Esophagus muscularis mucosa (tissue), 4 donors: ENCODE measurements at regions not wholly inside any gene's neighbourhood (a gene's known extent, or its start where the extent isn't known, plus 50 kb on each side); places are given as distances from the start of the nearest gene placed in this dataset.
A peak's percentile ranks its signal among the peaks of the same experiment; 100 is the strongest.

Experiments used
- DNase-seq: peaks from one replicate; pipeline ENCODE4 v3.0.0-alpha.2; 2017; ENCODE audit errors: extremely low spot score
- H3K27ac ChIP-seq, 4 donors: fragments of 200-600 bp; sonication (generic); replicated peaks in 1 of 4; 1 replicate in 3 of 4; 2 replicates in 1 of 4; pipeline ENCODE4 v1.5.1; 2016 to 2019; ENCODE audit warnings: mild to moderate bottlenecking in 1 of 4
- H3K27me3 ChIP-seq, 4 donors: fragments of 200-600 bp; sonication (generic); one replicate each; pipeline versions ENCODE4 v1.5.1 to v1.6.0; 2016 to 2019
- H3K36me3 ChIP-seq, 4 donors: fragments of 200-600 bp; sonication (generic); one replicate each; pipeline ENCODE4 v1.5.1; 2016 to 2019
- H3K4me1 ChIP-seq, 4 donors: fragments of 200-600 bp; sonication (generic); one replicate each; pipeline ENCODE4 v1.5.1; 2016 to 2019
- H3K4me3 ChIP-seq, 4 donors: fragments of 200-600 bp; sonication (generic); 1 replicate in 2 of 4; 2 replicates in 2 of 4; pipeline ENCODE4 v1.5.1; 2016 to 2019; ENCODE audit warnings: mild to moderate bottlenecking in 4 of 4, moderate library complexity in 1 of 4
- H3K9me3 ChIP-seq, 4 donors: fragments of 200-600 bp; sonication (generic); 1 replicate in 3 of 4; 2 replicates in 1 of 4; pipeline ENCODE4 v1.5.1; 2016 to 2019
- EP300 ChIP-seq: sonication (generic); formaldehyde crosslinking; IDR thresholded peaks from one replicate; pipeline ENCODE4 v1.6.1; 2017; ENCODE audit warnings: antibody characterized with exemption
- POLR2A ChIP-seq: fragments of 450-650 bp; IDR thresholded peaks from one replicate; pipeline ENCODE4 v1.6.1; 2017; ENCODE audit warnings: antibody characterized with exemption, moderate library complexity, mild to moderate bottlenecking, low read depth
- POLR2AphosphoS5 ChIP-seq, 2 donors: sonication (generic); formaldehyde crosslinking; IDR thresholded peaks; one replicate each; pipeline ENCODE4 v1.6.1; 2017; ENCODE audit warnings: antibody characterized with exemption in 2 of 2
- WGBS: methylation state at CpG from one replicate; pipeline ENCODE4 v1.1.5; 2018; 5-methylcytosine and 5-hydroxymethylcytosine counted together
- intact Hi-C: fragments of 100-400 bp; cut with DNase I; formaldehyde crosslinking; loops from one replicate; pipeline ENCODE4 v1.15.1; 2023
- TF ChIP-seq, protein P1 (sequence below), 3 experiments: fragments of 200-600 bp in 2 of 3; fragments of 450-650 bp in 1 of 3; sonication (generic) in 2 of 3; IDR thresholded peaks; one replicate each; pipeline ENCODE4 v1.5.1; 2017 to 2019; ENCODE audit warnings: antibody characterized with exemption in 3 of 3, mild to moderate bottlenecking in 2 of 3, moderate library complexity in 1 of 3

DNA sequence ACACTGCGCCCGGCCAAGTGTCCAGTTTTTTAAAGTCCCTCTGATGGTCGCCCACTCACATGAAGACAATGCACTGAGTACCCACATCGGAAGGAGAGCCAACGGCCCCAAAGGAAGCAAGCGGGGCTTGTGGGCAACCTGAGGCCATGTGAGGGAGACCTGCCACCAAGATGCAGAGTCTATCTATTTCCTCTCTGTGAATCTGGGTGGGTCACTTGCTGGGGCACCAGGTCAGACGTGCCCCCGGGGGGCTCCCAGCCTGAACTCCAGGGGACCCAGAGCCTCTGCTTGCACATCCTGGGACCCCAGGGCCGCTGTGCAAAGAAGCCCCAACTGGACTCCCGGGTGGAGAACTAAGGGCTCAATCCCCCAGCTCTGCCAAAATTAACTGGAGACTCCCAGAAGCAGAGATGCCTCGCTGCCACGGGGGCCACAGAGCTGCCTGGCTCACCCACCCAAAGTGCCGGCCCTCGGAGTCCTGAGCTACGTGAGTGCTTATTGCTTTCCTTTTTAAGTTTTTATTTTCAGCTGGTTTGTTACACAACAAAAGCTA, 106.4 kb downstream of the BRD1 start:
- Histone ChIP-seq H3K4me3 (no peak overlapping the region), H3K27me3 (peaks cover 0 to 68% (median 10%) of the 10 kb centered on the region in 4 donors), H3K36me3 (no peaks in the 10 kb centered on the region), H3K4me1 (peaks cover 4 to 15% (median 7%) of the 10 kb centered on the region in 4 donors), H3K9me3 (no peaks in the 10 kb centered on the region), H3K27ac (no peak overlapping the region)
- peak; percentile 78 for DNase-seq
- TF ChIP-seq POLR2A (no peak), POLR2AphosphoS5 (IDR thresholded peaks at IDR 0.05) (no peak), EP300 (no peak)
- TF ChIP-seq, protein P1, sequence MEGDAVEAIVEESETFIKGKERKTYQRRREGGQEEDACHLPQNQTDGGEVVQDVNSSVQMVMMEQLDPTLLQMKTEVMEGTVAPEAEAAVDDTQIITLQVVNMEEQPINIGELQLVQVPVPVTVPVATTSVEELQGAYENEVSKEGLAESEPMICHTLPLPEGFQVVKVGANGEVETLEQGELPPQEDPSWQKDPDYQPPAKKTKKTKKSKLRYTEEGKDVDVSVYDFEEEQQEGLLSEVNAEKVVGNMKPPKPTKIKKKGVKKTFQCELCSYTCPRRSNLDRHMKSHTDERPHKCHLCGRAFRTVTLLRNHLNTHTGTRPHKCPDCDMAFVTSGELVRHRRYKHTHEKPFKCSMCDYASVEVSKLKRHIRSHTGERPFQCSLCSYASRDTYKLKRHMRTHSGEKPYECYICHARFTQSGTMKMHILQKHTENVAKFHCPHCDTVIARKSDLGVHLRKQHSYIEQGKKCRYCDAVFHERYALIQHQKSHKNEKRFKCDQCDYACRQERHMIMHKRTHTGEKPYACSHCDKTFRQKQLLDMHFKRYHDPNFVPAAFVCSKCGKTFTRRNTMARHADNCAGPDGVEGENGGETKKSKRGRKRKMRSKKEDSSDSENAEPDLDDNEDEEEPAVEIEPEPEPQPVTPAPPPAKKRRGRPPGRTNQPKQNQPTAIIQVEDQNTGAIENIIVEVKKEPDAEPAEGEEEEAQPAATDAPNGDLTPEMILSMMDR (IDR thresholded peaks at IDR 0.05): no peak
- intact Hi-C loops: no loop called here
- WGBS: 92% methylated on average over 15 of the region's 15 CpGs

DNA sequence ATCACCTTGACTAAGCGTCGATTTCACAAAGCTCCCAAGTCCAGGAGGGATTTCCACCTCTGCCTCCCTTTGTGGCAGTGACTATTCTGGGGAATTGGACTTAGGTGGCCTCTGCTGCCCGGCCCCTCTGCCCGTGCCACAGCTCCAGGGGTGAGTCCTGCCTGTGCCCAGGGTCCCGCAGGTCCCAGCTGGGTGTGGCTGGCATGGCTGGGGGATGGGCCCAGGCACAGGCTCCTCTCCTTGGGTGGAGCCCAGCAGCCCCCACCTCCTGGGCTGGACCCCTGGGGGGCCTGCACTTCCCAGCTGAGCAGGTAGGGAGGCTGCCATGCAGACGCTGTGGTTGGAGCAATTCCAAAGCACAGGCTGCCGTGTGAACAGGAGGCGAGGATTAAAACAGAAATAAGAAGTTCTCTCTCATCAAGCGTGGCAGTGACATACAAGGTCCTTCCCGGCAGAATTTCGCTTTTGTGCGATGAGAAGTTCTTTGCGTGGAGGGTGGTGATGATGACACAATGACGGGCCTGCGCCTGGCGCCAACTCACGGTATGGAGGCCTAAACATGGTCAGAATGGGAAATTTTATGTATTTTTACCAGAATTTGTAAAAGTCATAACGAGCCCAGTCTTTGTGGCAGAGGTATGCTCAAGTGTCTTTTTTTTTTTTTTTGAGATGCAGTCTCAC, 107.3 kb downstream of the BRD1 start:
- DNase-seq: peak; percentile 84

DNA sequence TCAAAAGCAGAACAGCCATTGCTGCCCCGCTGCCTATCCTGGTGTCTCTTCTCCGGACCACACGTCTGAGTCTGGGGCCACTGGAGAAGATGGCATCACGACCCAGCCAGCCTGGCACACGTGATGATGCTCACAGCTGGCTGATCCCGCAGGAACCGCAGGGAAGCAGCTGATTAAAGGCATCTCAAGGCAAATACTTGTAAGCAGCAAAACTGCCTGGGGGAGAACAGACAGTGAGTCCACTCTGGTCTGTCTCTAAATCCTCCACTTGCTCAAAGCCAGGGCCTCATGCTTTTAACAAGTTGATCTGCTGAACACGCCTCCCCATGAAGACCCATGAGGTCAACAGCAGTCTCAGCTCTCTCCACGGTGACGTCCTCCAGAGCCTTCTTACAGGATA, 108.6 kb downstream of the BRD1 start:
- H3K36me3 ChIP-seq: no peaks in the 10 kb centered on the region
- TF ChIP-seq POLR2A (no peak), POLR2AphosphoS5 (IDR thresholded peaks at IDR 0.05) (no peak), EP300 (no peak)
- TF ChIP-seq, protein P1 (IDR thresholded peaks at IDR 0.05): no peak
- H3K4me1 ChIP-seq: no peaks in the 10 kb centered on the region
- no peaks in the 10 kb centered on the region for H3K9me3 ChIP-seq
- H3K27me3 ChIP-seq: peaks cover 0 to 55% (median 0%) of the 10 kb centered on the region in 4 donors
- no peak for DNase-seq
- WGBS: 83% methylated on average over 9 of the region's 10 CpGs
- H3K4me3 ChIP-seq: no peak overlapping the region
- intact Hi-C loops: no loop called here
- no peak overlapping the region for H3K27ac ChIP-seq

More for the DNA sequence above, 107.3 kb downstream of the BRD1 start:
- Histone ChIP-seq H3K4me3 (no peak overlapping the region), H3K9me3 (no peaks in the 10 kb centered on the region), H3K4me1 (peaks cover 4 to 14% (median 7%) of the 10 kb centered on the region in 4 donors), H3K36me3 (no peaks in the 10 kb centered on the region), H3K27me3 (peaks cover 0 to 62% (median 7%) of the 10 kb centered on the region in 4 donors), H3K27ac (no peak overlapping the region)
- TF ChIP-seq, protein P1 (IDR thresholded peaks at IDR 0.05): no peak
- TF ChIP-seq POLR2AphosphoS5 (IDR thresholded peaks at IDR 0.05): no peak
- TF ChIP-seq EP300: no peak
- no peak for TF ChIP-seq POLR2A
- intact Hi-C loops: no loop called here
- whole genome bisulfite sequencing: 82% methylated on average over 18 of the region's 18 CpGs

DNA sequence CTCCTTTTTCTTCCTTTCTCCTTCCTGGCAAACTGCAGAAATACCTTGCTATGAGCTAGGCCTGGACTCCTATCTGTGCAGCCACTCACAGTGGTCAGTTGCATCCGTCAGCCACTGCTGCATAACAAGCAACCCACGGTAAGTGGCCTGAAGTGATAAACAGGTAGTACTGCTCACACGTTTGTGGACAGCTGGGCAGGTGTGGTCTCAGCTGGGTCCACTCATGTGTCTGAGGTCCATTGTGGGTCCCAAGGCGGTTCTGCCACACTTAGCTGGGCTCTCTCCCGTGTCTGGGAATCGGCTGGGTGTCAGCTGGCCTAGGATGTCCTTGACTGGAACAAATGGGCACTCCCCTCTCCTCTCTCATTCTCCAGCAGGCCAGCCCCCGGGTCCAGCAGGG, 109.3 kb downstream of the BRD1 start:
- TF ChIP-seq POLR2AphosphoS5 (IDR thresholded peaks at IDR 0.05) (no peak), POLR2A (no peak)
- TF ChIP-seq, protein P1 (IDR thresholded peaks at IDR 0.05): no peak
- H3K4me1 ChIP-seq: no peaks in the 10 kb centered on the region
- no peak overlapping the region for H3K4me3 ChIP-seq
- H3K9me3 ChIP-seq: no peaks in the 10 kb centered on the region
- intact Hi-C loops: no loop called here
- peaks cover 0 to 55% (median 0%) of the 10 kb centered on the region in 4 donors for H3K27me3 ChIP-seq
- no peaks in the 10 kb centered on the region for H3K36me3 ChIP-seq
- no peak for DNase-seq
- H3K27ac ChIP-seq: no peak overlapping the region
- WGBS: 74% methylated on average over 7 of the region's 7 CpGs
